HL-60 (cell line): ENCODE measurements at regions not wholly inside any gene's neighbourhood (a gene's known extent, or its start where the extent isn't known, plus 50 kb on each side); places are given as distances from the start of the nearest gene placed in this dataset.

ENCODE experiments used
- DNase-seq, 2 experiments: peaks; one replicate each; pipeline ENCODE4 v3.0.0-alpha.2; 2010 to 2020; ENCODE audit warnings: low read depth in 1 of 2, low spot score in 1 of 2
- H3K27ac ChIP-seq: fragments of 250-450 bp; sonication (Bioruptor Pico); replicated peaks from 2 replicates; pipeline ENCODE4 v1.5.1; 2020; ENCODE audit warnings: mild to moderate bottlenecking, moderate library complexity
- H3K27me3 ChIP-seq: fragments of 250-450 bp; sonication (Bioruptor Pico); 2 replicates; pipeline ENCODE4 v1.5.1; 2021; ENCODE audit warnings: mild to moderate bottlenecking, moderate library complexity; ENCODE audit not compliant: insufficient read depth, poor library complexity, severe bottlenecking
- H3K4me3 ChIP-seq: replicated peaks from 2 replicates; pipeline ENCODE4 v1.5.1; 2011; ENCODE audit warnings: mild to moderate bottlenecking, control low read depth, low read length; ENCODE audit not compliant: insufficient read depth
- CTCF ChIP-seq: IDR thresholded peaks from one replicate; pipeline ENCODE4 v1.5.1; 2011; ENCODE audit warnings: low read length, control low read depth, inconsistent platforms; ENCODE audit not compliant: insufficient read depth
- GABPA ChIP-seq: IDR thresholded peaks from 2 replicates; pipeline ENCODE4 v1.6.1; 2012; ENCODE audit warnings: low read depth
- POLR2AphosphoS5 ChIP-seq: IDR thresholded peaks from 2 replicates; pipeline ENCODE4 v1.6.1; 2012; ENCODE audit warnings: low read depth
- SPI1 ChIP-seq: IDR thresholded peaks from 2 replicates; pipeline ENCODE4 v1.6.1; 2012; ENCODE audit warnings: low read depth, mild to moderate bottlenecking, borderline replicate concordance
- TF ChIP-seq, protein P1 (sequence below): IDR thresholded peaks from 2 replicates; pipeline ENCODE4 v1.6.1; 2012; ENCODE audit warnings: low read depth; ENCODE audit not compliant: insufficient replicate concordance

DNA sequence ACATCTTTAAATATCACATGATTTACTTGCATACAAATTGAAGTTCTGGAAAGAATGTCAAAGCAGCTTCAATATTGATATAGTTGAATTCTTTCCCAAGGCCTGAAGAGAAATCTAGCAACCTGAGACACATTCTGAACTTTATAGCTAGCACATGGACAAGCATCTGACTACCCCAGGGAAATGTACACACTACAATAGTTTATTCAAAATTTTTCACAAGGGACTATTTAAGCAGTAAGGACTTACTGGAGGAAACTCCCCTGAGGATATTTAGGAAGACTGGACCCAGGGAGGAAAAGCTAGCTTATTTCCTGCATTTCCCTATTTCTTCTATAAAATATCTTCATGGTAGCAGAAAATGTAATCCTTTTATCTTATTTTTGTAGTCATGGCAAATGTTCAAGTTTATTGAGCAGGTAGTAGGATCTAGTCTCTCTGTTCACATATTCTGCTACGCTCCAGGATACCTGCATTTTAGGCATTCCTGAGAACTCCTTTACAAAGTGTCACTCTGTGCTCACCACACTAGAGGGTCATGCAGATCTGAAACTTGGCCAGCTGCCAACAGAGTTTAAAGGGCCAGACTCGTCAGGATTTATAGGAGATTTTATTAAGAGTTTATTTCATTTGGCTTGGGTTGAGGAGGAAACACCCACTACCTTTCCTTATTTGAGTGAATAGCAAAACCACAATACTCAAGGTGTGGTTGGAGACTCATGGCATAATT is 348.4 kb upstream of the FTMT start:
- TF ChIP-seq SPI1 (no peak), CTCF (no peak), GABPA (no peak), POLR2AphosphoS5 (no peak)
- TF ChIP-seq, protein P1, sequence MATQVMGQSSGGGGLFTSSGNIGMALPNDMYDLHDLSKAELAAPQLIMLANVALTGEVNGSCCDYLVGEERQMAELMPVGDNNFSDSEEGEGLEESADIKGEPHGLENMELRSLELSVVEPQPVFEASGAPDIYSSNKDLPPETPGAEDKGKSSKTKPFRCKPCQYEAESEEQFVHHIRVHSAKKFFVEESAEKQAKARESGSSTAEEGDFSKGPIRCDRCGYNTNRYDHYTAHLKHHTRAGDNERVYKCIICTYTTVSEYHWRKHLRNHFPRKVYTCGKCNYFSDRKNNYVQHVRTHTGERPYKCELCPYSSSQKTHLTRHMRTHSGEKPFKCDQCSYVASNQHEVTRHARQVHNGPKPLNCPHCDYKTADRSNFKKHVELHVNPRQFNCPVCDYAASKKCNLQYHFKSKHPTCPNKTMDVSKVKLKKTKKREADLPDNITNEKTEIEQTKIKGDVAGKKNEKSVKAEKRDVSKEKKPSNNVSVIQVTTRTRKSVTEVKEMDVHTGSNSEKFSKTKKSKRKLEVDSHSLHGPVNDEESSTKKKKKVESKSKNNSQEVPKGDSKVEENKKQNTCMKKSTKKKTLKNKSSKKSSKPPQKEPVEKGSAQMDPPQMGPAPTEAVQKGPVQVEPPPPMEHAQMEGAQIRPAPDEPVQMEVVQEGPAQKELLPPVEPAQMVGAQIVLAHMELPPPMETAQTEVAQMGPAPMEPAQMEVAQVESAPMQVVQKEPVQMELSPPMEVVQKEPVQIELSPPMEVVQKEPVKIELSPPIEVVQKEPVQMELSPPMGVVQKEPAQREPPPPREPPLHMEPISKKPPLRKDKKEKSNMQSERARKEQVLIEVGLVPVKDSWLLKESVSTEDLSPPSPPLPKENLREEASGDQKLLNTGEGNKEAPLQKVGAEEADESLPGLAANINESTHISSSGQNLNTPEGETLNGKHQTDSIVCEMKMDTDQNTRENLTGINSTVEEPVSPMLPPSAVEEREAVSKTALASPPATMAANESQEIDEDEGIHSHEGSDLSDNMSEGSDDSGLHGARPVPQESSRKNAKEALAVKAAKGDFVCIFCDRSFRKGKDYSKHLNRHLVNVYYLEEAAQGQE, result no peak
- Histone ChIP-seq H3K27me3 (no peaks in the 10 kb centered on the region), H3K27ac (no peak overlapping the region), H3K4me3 (no peak overlapping the region)
- no peak for DNase-seq

DNA sequence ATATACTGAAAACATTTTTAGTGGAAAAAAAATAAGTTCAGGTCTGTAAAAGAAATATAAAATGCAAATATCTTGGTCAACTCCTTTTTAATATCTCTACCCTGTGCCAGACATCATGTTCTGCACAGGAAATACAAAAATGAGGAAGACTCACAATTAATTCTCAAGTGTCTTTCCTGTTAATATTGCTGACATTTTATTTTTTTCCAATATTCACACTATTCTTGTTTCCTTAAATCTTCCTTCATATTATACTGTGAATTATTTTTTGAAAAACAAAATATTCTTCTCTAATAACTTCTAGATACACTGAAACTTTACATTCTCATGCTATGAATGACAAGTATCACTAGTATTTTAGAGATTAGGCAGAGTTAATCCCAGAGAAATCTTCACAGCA is 334.7 kb upstream of the FTMT start:
- DNase-seq, result no peak
- TF ChIP-seq GABPA (no peak), SPI1 (no peak), CTCF (no peak), POLR2AphosphoS5 (no peak)
- TF ChIP-seq, protein P1, result no peak
- Histone ChIP-seq H3K4me3 (no peak overlapping the region), H3K27me3 (no peaks in the 10 kb centered on the region), H3K27ac (no peak overlapping the region)

GRCh38 chr5:121525706-121526105 is 326.0 kb upstream of the FTMT start:
- TF ChIP-seq, protein P1, result no peak
- TF ChIP-seq POLR2AphosphoS5 (no peak), GABPA (no peak), CTCF (no peak), SPI1 (no peak)
- Histone ChIP-seq H3K27me3 (no peaks in the 10 kb centered on the region), H3K4me3 (no peak overlapping the region), H3K27ac (no peak overlapping the region)
- DNase-seq, result no peak
